H9 (cell line): ENCODE measurements at regions not wholly inside any gene's neighbourhood (a gene's known extent, or its start where the extent isn't known, plus 50 kb on each side); places are given as distances from the start of the nearest gene placed in this dataset.

Source experiments
- DNase-seq: peaks from one replicate; pipeline ENCODE4 v3.0.0-alpha.2; 2017
- H2AFZ ChIP-seq: one replicate; pipeline ENCODE4 v1.6.1; 2013; ENCODE audit warnings: mild to moderate bottlenecking, low read length, control low read depth, moderate library complexity
- H2AK5ac ChIP-seq: 2 replicates; pipeline ENCODE4 v1.6.1; 2013; ENCODE audit warnings: low read length, control low read depth, mixed read lengths; ENCODE audit not compliant: insufficient read length
- H2BK120ac ChIP-seq: one replicate; pipeline ENCODE4 v1.6.1; 2013; ENCODE audit warnings: low read depth, mild to moderate bottlenecking, low read length, control low read depth, inconsistent platforms; ENCODE audit not compliant: poor library complexity, severe bottlenecking
- H2BK12ac ChIP-seq: 2 replicates; pipeline ENCODE4 v1.6.1; 2013; ENCODE audit warnings: low read length, control low read depth, mixed read lengths, low read depth; ENCODE audit not compliant: insufficient read length
- H2BK15ac ChIP-seq: 2 replicates; pipeline ENCODE4 v1.6.1; 2013; ENCODE audit warnings: low read depth, low read length, control low read depth
- H2BK20ac ChIP-seq: one replicate; pipeline ENCODE4 v1.6.1; 2013; ENCODE audit warnings: low read depth, mild to moderate bottlenecking, low read length, control low read depth, inconsistent platforms; ENCODE audit not compliant: poor library complexity, severe bottlenecking
- H2BK5ac ChIP-seq: 2 replicates; pipeline ENCODE4 v1.6.1; 2013; ENCODE audit warnings: low read length, control low read depth, mixed read lengths; ENCODE audit not compliant: insufficient read length
- H3K14ac ChIP-seq: 2 replicates; pipeline ENCODE4 v1.6.1; 2013; ENCODE audit warnings: low read length, control low read depth; ENCODE audit not compliant: insufficient read depth
- H3K18ac ChIP-seq: 2 replicates; pipeline ENCODE4 v1.6.1; 2013; ENCODE audit warnings: low read depth, mild to moderate bottlenecking, mixed read lengths, low read length, control low read depth; ENCODE audit not compliant: insufficient read length
- H3K23ac ChIP-seq: 2 replicates; pipeline ENCODE4 v1.6.1; 2013; ENCODE audit warnings: low read length, control low read depth, mixed read lengths, low read depth; ENCODE audit not compliant: insufficient read length
- H3K23me2 ChIP-seq: 2 replicates; pipeline ENCODE4 v1.6.1; 2013; ENCODE audit warnings: low read depth, mild to moderate bottlenecking, mixed read lengths, low read length, control low read depth; ENCODE audit not compliant: insufficient read length, poor library complexity, severe bottlenecking
- H3K27ac ChIP-seq: 2 replicates; pipeline ENCODE4 v1.5.1; 2013; ENCODE audit warnings: low read length, control low read depth, mixed read lengths, low read depth; ENCODE audit not compliant: insufficient read length
- H3K27me3 ChIP-seq: 2 replicates; pipeline ENCODE4 v1.6.1; 2013; ENCODE audit warnings: low read length, control low read depth, inconsistent platforms; ENCODE audit not compliant: insufficient read depth
- H3K4ac ChIP-seq: 2 replicates; pipeline ENCODE4 v1.6.1; 2013; ENCODE audit warnings: low read depth, mild to moderate bottlenecking, control low read depth, inconsistent platforms, low read length, moderate library complexity
- H3K4me1 ChIP-seq: 2 replicates; pipeline ENCODE4 v1.6.1; 2013; ENCODE audit warnings: low read length, control low read depth, inconsistent platforms; ENCODE audit not compliant: insufficient read depth
- H3K4me2 ChIP-seq: 2 replicates; pipeline ENCODE4 v1.6.1; 2013; ENCODE audit warnings: low read length, control low read depth, mixed read lengths; ENCODE audit not compliant: insufficient read length, insufficient read depth
- H3K56ac ChIP-seq: 2 replicates; pipeline ENCODE4 v1.6.1; 2013; ENCODE audit warnings: low read depth, mild to moderate bottlenecking, mixed read lengths, low read length, control low read depth; ENCODE audit not compliant: insufficient read length
- H3K79me1 ChIP-seq: 2 replicates; pipeline ENCODE4 v1.6.1; 2013; ENCODE audit warnings: low read depth, mild to moderate bottlenecking, moderate library complexity, low read length, control low read depth, inconsistent platforms; ENCODE audit not compliant: insufficient read depth, poor library complexity, severe bottlenecking
- H3K79me2 ChIP-seq: 2 replicates; pipeline ENCODE4 v1.6.1; 2013; ENCODE audit warnings: low read length, control low read depth, inconsistent platforms; ENCODE audit not compliant: insufficient read depth
- H3K9ac ChIP-seq: 2 replicates; pipeline ENCODE4 v1.6.1; 2013; ENCODE audit warnings: low read length, control low read depth, mixed read lengths; ENCODE audit not compliant: insufficient read length; ENCODE audit errors: extremely low read depth
- H3K9me3 ChIP-seq: one replicate; pipeline ENCODE4 v1.6.1; 2013; ENCODE audit warnings: low read depth, low read length, inconsistent platforms; ENCODE audit not compliant: control insufficient read depth
- H3T11ph ChIP-seq: one replicate; pipeline ENCODE4 v1.6.1; 2013; ENCODE audit warnings: mild to moderate bottlenecking, low read length, control low read depth, inconsistent platforms
- H4K20me1 ChIP-seq: one replicate; pipeline ENCODE4 v1.6.1; 2013; ENCODE audit not compliant: control insufficient read depth, insufficient read length, insufficient read depth
- H4K5ac ChIP-seq: 2 replicates; pipeline ENCODE4 v1.6.1; 2013; ENCODE audit warnings: low read depth, mild to moderate bottlenecking, mixed read lengths, low read length, control low read depth; ENCODE audit not compliant: insufficient read length
- H4K8ac ChIP-seq: replicated peaks from 2 replicates; pipeline ENCODE4 v1.6.1; 2013; ENCODE audit warnings: low read length, control low read depth, mixed read lengths, low read depth; ENCODE audit not compliant: insufficient read length
- H4K91ac ChIP-seq: 2 replicates; pipeline ENCODE4 v1.6.1; 2013; ENCODE audit warnings: low read depth, mild to moderate bottlenecking, moderate library complexity, mixed read lengths, low read length, control low read depth; ENCODE audit not compliant: insufficient read length
- H3K27ac Mint-ChIP-seq, 3 experiments: 2 replicates in 2 of 3; 3 replicates in 1 of 3; pipeline ENCODE4 v1.8.0; 2020 to 2021; ENCODE audit warnings: mixed read lengths in 3 of 3, mild to moderate bottlenecking in 1 of 3, moderate library complexity in 1 of 3
- H3K27me3 Mint-ChIP-seq: 2 replicates; pipeline ENCODE4 v1.8.0; 2021; ENCODE audit warnings: low read depth, mild to moderate bottlenecking, moderate library complexity, mixed read lengths
- H3K36me3 Mint-ChIP-seq, 3 experiments: 2 replicates in 2 of 3; 3 replicates in 1 of 3; pipeline ENCODE4 v1.8.0; 2020 to 2021; ENCODE audit warnings: low read depth in 3 of 3, mixed read lengths in 3 of 3; ENCODE audit not compliant: insufficient read depth in 1 of 3
- H3K4me1 Mint-ChIP-seq, 2 experiments: 2 replicates each; pipeline ENCODE4 v1.8.0; 2020; ENCODE audit warnings: mixed read lengths in 2 of 2
- H3K4me3 Mint-ChIP-seq, 2 experiments: 2 replicates in 1 of 2; 3 replicates in 1 of 2; pipeline ENCODE4 v1.8.0; 2020 to 2021; ENCODE audit warnings: mild to moderate bottlenecking in 2 of 2, mixed read lengths in 2 of 2, moderate library complexity in 1 of 2
- H3K9me3 Mint-ChIP-seq, 2 experiments: 2 replicates in 1 of 2; 3 replicates in 1 of 2; pipeline ENCODE4 v1.8.0; 2020; ENCODE audit warnings: mild to moderate bottlenecking in 2 of 2, mixed read lengths in 2 of 2, moderate library complexity in 1 of 2
- CTCF ChIP-seq: fragments of 200-600 bp; sonication (generic); conservative IDR thresholded peaks from 3 replicates; pipeline ENCODE4 v1.8.0; 2021; ENCODE audit warnings: antibody characterized with exemption, mild to moderate bottlenecking
- WGBS: extraction: QIAGEN DNeasy Blood & Tissue Kit; methylation state at CpG from one replicate; pipeline ENCODE4 v1.1.7; 2013; ENCODE audit warnings: missing lambda C conversion rate, low lambda C conversion rate, mixed read lengths; ENCODE audit not compliant: insufficient read length; ENCODE audit errors: extremely low coverage; 5-methylcytosine and 5-hydroxymethylcytosine counted together

DNA sequence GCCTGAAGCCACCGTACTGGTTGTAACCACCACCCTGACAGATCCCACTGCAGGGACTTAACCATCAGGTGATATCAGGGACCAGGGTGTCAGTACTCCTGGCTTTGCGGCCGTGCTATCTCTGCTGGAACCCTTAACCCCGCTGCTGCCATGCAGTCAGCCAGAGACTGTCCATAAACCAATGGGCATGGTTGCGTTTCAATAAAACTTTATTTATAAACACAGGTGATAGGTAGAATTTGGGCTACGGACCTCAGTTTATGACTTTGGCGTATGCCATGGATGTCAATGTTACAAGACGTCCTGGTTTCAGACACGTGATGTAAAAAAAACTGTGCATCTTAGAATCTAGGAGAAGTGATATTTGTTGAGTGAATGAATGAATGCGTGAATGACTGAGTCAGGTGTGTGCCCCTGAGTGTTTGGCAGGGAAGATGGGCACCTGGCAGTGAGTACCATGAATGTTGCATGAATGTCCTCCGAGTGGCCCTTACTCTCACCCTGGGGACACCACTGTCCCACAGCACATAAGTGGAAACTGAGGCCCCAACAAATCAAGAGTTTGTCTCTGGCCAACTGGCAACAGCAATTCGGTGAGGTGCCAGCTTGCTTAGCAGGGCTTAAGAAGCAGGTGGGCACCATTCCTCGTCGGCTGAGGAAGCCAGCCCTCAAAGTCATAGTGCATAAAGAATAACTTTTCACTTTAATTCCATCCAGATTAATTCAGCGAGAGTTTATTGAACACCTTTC lies 64.0 kb upstream of the APCDD1L start:
- no peak overlapping the region for H3K56ac ChIP-seq
- no peak overlapping the region for H3T11ph ChIP-seq
- peaks cover 4 to 9% of the 10 kb centered on the region in 2 experiments; a peak in 4 of 5 replicates for H3K9me3 Mint-ChIP-seq
- no peak overlapping the region for H4K8ac ChIP-seq
- no peaks in the 10 kb centered on the region for H3K36me3 Mint-ChIP-seq
- no peaks in the 10 kb centered on the region for H4K20me1 ChIP-seq
- DNase-seq, result no peak
- no peak overlapping the region for H2BK20ac ChIP-seq
- H3K4me2 ChIP-seq, result no peak overlapping the region
- no peak overlapping the region for H4K5ac ChIP-seq
- H3K9ac ChIP-seq, result no peak overlapping the region
- no peak overlapping the region for H3K18ac ChIP-seq
- no peak overlapping the region for H4K91ac ChIP-seq
- H2BK120ac ChIP-seq, result no peak overlapping the region
- peak overlapping the region in 1 of 3 experiments; percentile 24; a peak in 1 of 7 replicates for H3K27ac Mint-ChIP-seq
- H3K23ac ChIP-seq, result no peak overlapping the region
- H3K4me1 ChIP-seq, result no peaks in the 10 kb centered on the region
- H3K9me3 ChIP-seq, result no peaks in the 10 kb centered on the region
- H3K27me3 Mint-ChIP-seq, result peaks cover 15% of the 10 kb centered on the region
- H3K14ac ChIP-seq, result no peak overlapping the region
- no peak overlapping the region for H3K4me3 Mint-ChIP-seq
- H3K79me1 ChIP-seq, result no peaks in the 10 kb centered on the region
- H2AK5ac ChIP-seq, result no peak overlapping the region
- no peaks in the 10 kb centered on the region for H3K23me2 ChIP-seq
- H2BK5ac ChIP-seq, result no peak overlapping the region
- H3K27me3 ChIP-seq, result no peaks in the 10 kb centered on the region
- TF ChIP-seq CTCF, result no peak
- H2BK15ac ChIP-seq, result no peak overlapping the region
- H3K4me1 Mint-ChIP-seq, result peaks cover 20 to 25% of the 10 kb centered on the region in 2 experiments
- H3K27ac ChIP-seq, result no peak overlapping the region
- no CpG with 5 or more reads among the region's 15 CpGs for WGBS
- no peaks in the 10 kb centered on the region for H3K79me2 ChIP-seq
- no peak overlapping the region for H3K4ac ChIP-seq
- no peak overlapping the region for H2AFZ ChIP-seq
- no peak overlapping the region for H2BK12ac ChIP-seq
